SK-N-SH (cell line): ENCODE measurements at regions not wholly inside any gene's neighbourhood (a gene's known extent, or its start where the extent isn't known, plus 50 kb on each side); places are given as distances from the start of the nearest gene placed in this dataset.

Source experiments
- EZH2phosphoT487 ChIP-seq: fragments of 200-600 bp; sonication (generic); IDR thresholded peaks from 2 replicates; pipeline ENCODE4 v1.6.1; 2017; ENCODE audit warnings: low read depth, mixed run types, mild to moderate bottlenecking, antibody characterized with exemption, moderate library complexity, borderline replicate concordance
- GABPA ChIP-seq: IDR thresholded peaks from 2 replicates; pipeline ENCODE4 v1.4.0; 2012; ENCODE audit warnings: low read depth, mild to moderate bottlenecking
- MEF2A ChIP-seq: IDR thresholded peaks from 2 replicates; pipeline ENCODE4 v1.4.0; 2012; ENCODE audit warnings: low read depth, borderline replicate concordance
- NRF1 ChIP-seq: IDR thresholded peaks from 2 replicates; pipeline ENCODE4 v1.6.1; 2012; ENCODE audit warnings: low read depth, mild to moderate bottlenecking, low read length
- TF ChIP-seq, protein P1 (sequence below): IDR thresholded peaks from 2 replicates; pipeline ENCODE4 v1.6.1; 2012; ENCODE audit warnings: mild to moderate bottlenecking, low read depth, low read length, moderate library complexity
- TF ChIP-seq, protein P2 (sequence below): fragments of 200-600 bp; sonication (generic); IDR thresholded peaks from 2 replicates; pipeline ENCODE4 v1.6.1; 2017; ENCODE audit warnings: antibody characterized with exemption, mild to moderate bottlenecking, moderate library complexity
- TF ChIP-seq, protein P3 (sequence below): IDR thresholded peaks from 2 replicates; pipeline ENCODE4 v1.4.0; 2012; ENCODE audit warnings: low read depth, borderline replicate concordance

DNA sequence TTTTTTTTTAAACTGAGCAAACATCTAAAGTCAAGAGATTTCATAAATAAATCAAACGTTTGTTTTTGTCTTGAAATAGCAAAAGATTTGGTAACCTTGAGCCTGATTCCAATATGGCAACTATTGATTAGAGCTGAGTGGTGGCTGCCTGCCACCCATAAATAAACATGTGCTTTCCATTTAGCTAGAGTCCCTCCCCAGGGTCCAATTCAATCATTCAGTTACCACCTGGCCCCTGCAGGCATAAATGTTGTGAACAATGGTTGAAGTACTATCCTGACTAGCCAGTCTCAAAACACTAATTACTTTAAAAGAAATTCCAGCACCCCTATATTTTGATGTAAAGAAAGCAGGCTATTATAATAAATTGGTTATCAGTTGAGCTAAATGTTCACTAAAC is 129.7 kb upstream of the GRIP1 start:
- TF ChIP-seq NRF1 (no peak), GABPA (no peak), EZH2phosphoT487 (no peak), MEF2A (no peak)
- TF ChIP-seq, protein P1, sequence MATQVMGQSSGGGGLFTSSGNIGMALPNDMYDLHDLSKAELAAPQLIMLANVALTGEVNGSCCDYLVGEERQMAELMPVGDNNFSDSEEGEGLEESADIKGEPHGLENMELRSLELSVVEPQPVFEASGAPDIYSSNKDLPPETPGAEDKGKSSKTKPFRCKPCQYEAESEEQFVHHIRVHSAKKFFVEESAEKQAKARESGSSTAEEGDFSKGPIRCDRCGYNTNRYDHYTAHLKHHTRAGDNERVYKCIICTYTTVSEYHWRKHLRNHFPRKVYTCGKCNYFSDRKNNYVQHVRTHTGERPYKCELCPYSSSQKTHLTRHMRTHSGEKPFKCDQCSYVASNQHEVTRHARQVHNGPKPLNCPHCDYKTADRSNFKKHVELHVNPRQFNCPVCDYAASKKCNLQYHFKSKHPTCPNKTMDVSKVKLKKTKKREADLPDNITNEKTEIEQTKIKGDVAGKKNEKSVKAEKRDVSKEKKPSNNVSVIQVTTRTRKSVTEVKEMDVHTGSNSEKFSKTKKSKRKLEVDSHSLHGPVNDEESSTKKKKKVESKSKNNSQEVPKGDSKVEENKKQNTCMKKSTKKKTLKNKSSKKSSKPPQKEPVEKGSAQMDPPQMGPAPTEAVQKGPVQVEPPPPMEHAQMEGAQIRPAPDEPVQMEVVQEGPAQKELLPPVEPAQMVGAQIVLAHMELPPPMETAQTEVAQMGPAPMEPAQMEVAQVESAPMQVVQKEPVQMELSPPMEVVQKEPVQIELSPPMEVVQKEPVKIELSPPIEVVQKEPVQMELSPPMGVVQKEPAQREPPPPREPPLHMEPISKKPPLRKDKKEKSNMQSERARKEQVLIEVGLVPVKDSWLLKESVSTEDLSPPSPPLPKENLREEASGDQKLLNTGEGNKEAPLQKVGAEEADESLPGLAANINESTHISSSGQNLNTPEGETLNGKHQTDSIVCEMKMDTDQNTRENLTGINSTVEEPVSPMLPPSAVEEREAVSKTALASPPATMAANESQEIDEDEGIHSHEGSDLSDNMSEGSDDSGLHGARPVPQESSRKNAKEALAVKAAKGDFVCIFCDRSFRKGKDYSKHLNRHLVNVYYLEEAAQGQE, result no peak
- TF ChIP-seq, protein P2, sequence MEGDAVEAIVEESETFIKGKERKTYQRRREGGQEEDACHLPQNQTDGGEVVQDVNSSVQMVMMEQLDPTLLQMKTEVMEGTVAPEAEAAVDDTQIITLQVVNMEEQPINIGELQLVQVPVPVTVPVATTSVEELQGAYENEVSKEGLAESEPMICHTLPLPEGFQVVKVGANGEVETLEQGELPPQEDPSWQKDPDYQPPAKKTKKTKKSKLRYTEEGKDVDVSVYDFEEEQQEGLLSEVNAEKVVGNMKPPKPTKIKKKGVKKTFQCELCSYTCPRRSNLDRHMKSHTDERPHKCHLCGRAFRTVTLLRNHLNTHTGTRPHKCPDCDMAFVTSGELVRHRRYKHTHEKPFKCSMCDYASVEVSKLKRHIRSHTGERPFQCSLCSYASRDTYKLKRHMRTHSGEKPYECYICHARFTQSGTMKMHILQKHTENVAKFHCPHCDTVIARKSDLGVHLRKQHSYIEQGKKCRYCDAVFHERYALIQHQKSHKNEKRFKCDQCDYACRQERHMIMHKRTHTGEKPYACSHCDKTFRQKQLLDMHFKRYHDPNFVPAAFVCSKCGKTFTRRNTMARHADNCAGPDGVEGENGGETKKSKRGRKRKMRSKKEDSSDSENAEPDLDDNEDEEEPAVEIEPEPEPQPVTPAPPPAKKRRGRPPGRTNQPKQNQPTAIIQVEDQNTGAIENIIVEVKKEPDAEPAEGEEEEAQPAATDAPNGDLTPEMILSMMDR, result no peak
- TF ChIP-seq, protein P3, sequence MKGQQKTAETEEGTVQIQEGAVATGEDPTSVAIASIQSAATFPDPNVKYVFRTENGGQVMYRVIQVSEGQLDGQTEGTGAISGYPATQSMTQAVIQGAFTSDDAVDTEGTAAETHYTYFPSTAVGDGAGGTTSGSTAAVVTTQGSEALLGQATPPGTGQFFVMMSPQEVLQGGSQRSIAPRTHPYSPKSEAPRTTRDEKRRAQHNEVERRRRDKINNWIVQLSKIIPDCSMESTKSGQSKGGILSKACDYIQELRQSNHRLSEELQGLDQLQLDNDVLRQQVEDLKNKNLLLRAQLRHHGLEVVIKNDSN, result no peak
